Lower lobe of right lung (tissue), 2 donors: ENCODE measurements at regions not wholly inside any gene's neighbourhood (a gene's known extent, or its start where the extent isn't known, plus 50 kb on each side); places are given as distances from the start of the nearest gene placed in this dataset.

ENCODE experiments used
- ATAC-seq, 2 donors: fragments of 200-7000 bp; cut with Tn5 transposase; one replicate each; pipeline ENCODE4 v1.9.1; 2020 to 2022; ENCODE audit warnings: mild to moderate bottlenecking in 2 of 2, moderate library complexity in 2 of 2
- DNase-seq: peaks from one replicate; pipeline ENCODE4 v3.0.0-alpha.2; 2020
- H3K27ac ChIP-seq: fragments of 200-600 bp; one replicate; pipeline ENCODE4 v1.8.0; 2022
- H3K27me3 ChIP-seq: fragments of 200-600 bp; one replicate; pipeline ENCODE4 v1.8.0; 2022; ENCODE audit warnings: low read depth
- H3K36me3 ChIP-seq: fragments of 200-600 bp; one replicate; pipeline ENCODE4 v1.8.0; 2022; ENCODE audit warnings: mild to moderate bottlenecking
- H3K4me1 ChIP-seq: fragments of 200-600 bp; one replicate; pipeline ENCODE4 v1.8.0; 2022
- H3K4me3 ChIP-seq: fragments of 200-600 bp; one replicate; pipeline ENCODE4 v1.8.0; 2022; ENCODE audit warnings: mild to moderate bottlenecking
- H3K9me3 ChIP-seq: fragments of 200-600 bp; one replicate; pipeline ENCODE4 v1.8.0; 2022
- intact Hi-C: fragments of 100-400 bp; cut with DNase I; formaldehyde crosslinking; loops from one replicate; pipeline ENCODE4 v1.11.0; 2022
- TF ChIP-seq, protein P1 (sequence below): fragments of 200-600 bp; IDR thresholded peaks from one replicate; pipeline ENCODE4 v1.8.0; 2022; ENCODE audit warnings: antibody characterized with exemption, mild to moderate bottlenecking
- donor health status: DM: no; HTN: yes; CAD: no; lungs with severe emphysema.

DNA sequence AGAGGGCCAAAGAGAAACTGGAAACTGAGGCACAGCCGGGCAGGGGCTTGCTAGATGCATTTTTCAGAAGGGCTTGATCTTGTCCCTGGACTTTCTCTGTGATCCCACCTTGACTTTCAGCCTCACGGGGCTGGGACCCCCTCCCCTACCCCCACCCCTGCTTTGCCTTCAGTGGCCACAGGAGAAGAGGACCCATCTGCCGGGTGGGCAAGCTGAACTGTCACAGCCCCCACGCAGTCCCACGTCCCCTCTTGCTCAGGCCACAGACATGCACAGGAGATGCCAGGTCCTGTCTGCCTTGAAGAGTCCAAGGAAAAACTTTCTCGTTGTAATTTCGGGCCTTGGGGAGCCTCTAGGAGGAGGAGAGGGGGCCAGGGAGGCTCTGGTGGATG lies 158.9 kb downstream of the KIF26A start:
- DNase-seq, result peak; percentile 21
- ATAC-seq, result no peak
- intact Hi-C loops, result no loop called here
- Histone ChIP-seq H3K4me1 (peaks cover 3% of the 10 kb centered on the region), H3K4me3 (no peak overlapping the region), H3K9me3 (no peaks in the 10 kb centered on the region), H3K36me3 (no peaks in the 10 kb centered on the region), H3K27ac (no peak overlapping the region), H3K27me3 (peaks cover 11% of the 10 kb centered on the region)
- TF ChIP-seq, protein P1, sequence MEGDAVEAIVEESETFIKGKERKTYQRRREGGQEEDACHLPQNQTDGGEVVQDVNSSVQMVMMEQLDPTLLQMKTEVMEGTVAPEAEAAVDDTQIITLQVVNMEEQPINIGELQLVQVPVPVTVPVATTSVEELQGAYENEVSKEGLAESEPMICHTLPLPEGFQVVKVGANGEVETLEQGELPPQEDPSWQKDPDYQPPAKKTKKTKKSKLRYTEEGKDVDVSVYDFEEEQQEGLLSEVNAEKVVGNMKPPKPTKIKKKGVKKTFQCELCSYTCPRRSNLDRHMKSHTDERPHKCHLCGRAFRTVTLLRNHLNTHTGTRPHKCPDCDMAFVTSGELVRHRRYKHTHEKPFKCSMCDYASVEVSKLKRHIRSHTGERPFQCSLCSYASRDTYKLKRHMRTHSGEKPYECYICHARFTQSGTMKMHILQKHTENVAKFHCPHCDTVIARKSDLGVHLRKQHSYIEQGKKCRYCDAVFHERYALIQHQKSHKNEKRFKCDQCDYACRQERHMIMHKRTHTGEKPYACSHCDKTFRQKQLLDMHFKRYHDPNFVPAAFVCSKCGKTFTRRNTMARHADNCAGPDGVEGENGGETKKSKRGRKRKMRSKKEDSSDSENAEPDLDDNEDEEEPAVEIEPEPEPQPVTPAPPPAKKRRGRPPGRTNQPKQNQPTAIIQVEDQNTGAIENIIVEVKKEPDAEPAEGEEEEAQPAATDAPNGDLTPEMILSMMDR, result no peak

DNA sequence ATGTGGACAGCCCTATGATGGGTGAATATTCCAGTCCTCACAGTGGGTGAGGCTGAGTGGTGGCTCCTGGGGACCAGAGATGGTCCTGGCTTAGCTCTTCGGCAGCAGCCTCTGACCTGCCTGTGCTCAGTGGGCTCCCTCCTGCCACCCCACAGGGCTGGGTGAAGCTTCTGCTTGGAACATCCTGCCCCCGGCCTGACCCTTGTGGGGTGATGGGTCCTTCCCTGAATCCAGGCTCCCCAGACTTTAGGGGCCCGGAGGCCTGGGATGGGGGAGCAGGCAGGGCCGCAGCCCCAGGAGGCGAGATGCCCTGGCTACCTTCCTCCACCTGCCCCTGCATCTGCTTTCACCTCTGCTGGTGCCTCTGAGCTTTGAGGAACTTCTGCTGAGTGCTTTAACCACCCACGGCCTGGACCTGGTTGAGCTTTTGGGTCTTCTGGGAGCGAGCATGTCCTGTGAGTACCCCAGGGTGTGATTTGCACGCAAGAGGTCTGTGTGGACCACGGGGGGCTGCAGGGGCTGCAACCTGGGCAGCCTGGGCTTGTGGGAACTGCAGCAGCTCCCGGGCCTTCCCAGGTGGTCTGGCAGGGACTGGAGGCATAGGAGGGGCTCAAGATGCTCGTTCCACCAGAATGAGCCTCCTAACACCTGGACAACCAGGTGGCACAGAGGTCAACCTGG lies 159.5 kb downstream of the KIF26A start:
- H3K9me3 ChIP-seq, result no peaks in the 10 kb centered on the region
- intact Hi-C loops, result no loop called here
- DNase-seq (peak; percentile 38), ATAC-seq (no peak)
- no peak overlapping the region for H3K27ac ChIP-seq
- no peak overlapping the region for H3K4me3 ChIP-seq
- H3K4me1 ChIP-seq, result peaks cover 3% of the 10 kb centered on the region
- H3K27me3 ChIP-seq, result peaks cover 11% of the 10 kb centered on the region
- TF ChIP-seq, protein P1, result no peak
- H3K36me3 ChIP-seq, result no peaks in the 10 kb centered on the region

DNA sequence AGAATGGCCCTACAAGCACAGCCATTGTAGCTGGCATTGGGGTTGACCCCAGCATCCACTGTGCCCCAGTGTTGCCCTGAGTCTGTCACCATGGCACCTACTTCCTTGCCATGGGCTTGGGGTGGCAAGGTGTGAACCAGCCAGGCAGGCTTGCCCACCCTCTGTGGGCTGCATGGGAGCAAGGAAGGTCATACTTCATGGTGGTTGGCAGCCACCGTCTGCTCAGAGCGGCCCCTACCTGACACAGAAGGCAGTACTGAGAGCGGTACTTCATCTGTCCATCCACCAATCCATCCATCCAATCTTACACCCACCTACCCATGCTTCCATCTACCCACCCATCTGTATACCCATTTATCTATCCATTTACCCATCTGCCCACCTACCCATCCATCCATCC lies 160.1 kb downstream of the KIF26A start:
- Histone ChIP-seq H3K4me3 (no peak overlapping the region), H3K36me3 (no peaks in the 10 kb centered on the region), H3K27ac (no peak overlapping the region), H3K9me3 (no peaks in the 10 kb centered on the region), H3K27me3 (peaks cover 7% of the 10 kb centered on the region), H3K4me1 (peaks cover 3% of the 10 kb centered on the region)
- peak; percentile 20 for DNase-seq
- TF ChIP-seq, protein P1, result no peak
- intact Hi-C loops, result no loop called here
- ATAC-seq, result no peak

DNA sequence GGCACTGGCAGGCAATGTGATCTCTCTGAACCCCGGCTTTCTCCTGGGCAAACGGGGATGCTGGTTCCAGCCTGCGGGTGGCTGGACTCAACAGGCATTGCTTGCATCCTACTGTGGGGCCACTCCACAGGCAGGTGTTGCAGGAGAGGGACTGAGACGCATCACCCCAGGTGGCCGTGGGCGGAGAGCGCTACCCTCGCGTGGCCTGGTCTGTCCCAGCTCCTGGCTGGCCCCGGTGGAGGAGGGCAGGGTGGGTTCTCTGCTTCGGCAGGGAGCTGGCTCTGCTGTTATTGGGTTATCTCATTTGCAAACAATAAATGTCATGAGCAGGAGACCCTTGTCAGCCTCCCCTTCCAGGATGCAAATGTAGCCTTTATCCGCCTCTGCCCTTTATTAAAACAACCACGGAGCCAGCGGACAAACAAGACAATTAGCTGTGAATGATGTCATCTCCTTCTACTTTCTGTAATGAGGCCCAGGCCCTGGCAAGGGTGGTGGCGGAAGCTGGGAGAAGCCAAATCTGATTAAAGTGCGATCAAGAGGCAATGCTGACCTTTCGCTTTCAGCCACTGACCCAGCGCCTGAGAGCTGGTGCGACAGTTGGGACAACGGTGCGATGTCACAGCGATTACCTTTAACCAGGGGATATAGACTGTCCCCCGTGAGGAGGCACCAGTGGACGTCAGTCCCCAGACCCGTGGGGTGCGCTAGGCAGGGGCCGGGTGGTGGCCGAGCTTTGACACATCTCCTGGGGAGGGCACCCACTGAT lies 161.8 kb downstream of the KIF26A start:
- ATAC-seq, result peak in 1 of 2 donors; percentile 26
- TF ChIP-seq, protein P1, result no peak
- H3K4me3 ChIP-seq, result no peak overlapping the region

DNA sequence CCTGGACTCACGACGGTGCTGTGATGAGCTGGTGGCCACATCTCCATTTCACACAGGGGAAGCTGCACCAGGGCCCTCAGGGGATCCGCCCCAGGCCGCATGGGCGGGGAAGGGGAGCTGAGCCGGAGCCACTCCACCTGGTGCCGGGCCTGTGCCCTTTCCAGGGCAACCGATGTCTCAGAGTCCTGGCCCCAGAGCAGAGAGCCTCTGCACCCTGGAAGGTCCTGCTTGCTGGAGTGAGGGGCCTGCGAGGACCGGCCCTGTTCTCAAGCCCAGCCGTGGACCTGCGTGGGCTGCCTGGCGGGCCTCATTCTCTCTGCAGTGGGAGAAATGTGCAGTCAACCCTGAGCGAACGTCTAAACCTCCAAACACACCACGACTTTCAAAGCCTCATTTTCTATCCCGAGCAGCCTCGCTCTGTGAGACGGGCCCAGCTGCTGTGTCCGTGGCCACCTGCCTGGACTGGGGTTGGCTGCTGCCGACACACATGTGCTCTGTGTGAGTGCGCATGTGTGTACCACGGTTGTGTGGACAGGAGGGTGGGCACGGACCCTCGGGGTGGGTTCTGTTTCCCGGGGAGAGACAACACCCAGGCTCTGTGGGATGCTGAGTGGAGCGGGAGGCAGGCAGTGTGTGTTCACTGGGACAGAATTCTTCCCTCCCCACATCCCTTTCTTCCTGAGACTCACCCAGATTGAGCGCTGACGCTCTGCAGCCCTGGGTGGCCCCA lies 163.5 kb downstream of the KIF26A start:
- TF ChIP-seq, protein P1, result no peak
- H3K36me3 ChIP-seq, result no peaks in the 10 kb centered on the region
- intact Hi-C loops, result no loop called here
- no peaks in the 10 kb centered on the region for H3K27me3 ChIP-seq
- no peak overlapping the region for H3K4me3 ChIP-seq
- peaks cover 3% of the 10 kb centered on the region for H3K4me1 ChIP-seq
- no peak for ATAC-seq
- DNase-seq, result peak; percentile 37
- H3K9me3 ChIP-seq, result no peaks in the 10 kb centered on the region
- H3K27ac ChIP-seq, result no peak overlapping the region

More for the DNA sequence above, 161.8 kb downstream of the KIF26A start:
- H3K9me3 ChIP-seq, result no peaks in the 10 kb centered on the region
- intact Hi-C loops, result no loop called here
- H3K36me3 ChIP-seq, result no peaks in the 10 kb centered on the region
- peak; percentile 47 for DNase-seq
- no peak overlapping the region for H3K27ac ChIP-seq
- no peaks in the 10 kb centered on the region for H3K27me3 ChIP-seq
- peaks cover 3% of the 10 kb centered on the region for H3K4me1 ChIP-seq
